GM12891 (cell line): ENCODE measurements at regions not wholly inside any gene's neighbourhood (a gene's known extent, or its start where the extent isn't known, plus 50 kb on each side); places are given as distances from the start of the nearest gene placed in this dataset.

Experiments used
- DNase-seq: peaks from one replicate; pipeline ENCODE4 v3.0.0; 2011; ENCODE audit warnings: low spot score; ENCODE audit not compliant: insufficient read length
- FAIRE-seq: peaks from 2 replicates; lab custom pipeline; 2011; peaks lifted over from hg19 to GRCh38; lab: Jason Lieb, UNC
- PAX5 ChIP-seq: IDR thresholded peaks from 2 replicates; pipeline ENCODE4 v1.6.1; 2011; ENCODE audit warnings: low read length, moderate library complexity, mild to moderate bottlenecking; ENCODE audit not compliant: insufficient read depth, severe bottlenecking
- POLR2A ChIP-seq: IDR thresholded peaks from 2 replicates; pipeline ENCODE4 v1.6.1; 2011; ENCODE audit warnings: low read depth, low read length, control low read depth
- POLR2AphosphoS5 ChIP-seq: IDR thresholded peaks from 2 replicates; pipeline ENCODE4 v1.6.1; 2011; ENCODE audit warnings: low read depth, low read length, control low read depth
- POU2F2 ChIP-seq: IDR thresholded peaks from 2 replicates; pipeline ENCODE4 v1.6.1; 2011; ENCODE audit warnings: low read depth, mild to moderate bottlenecking, control low read depth, low read length, moderate library complexity
- SPI1 ChIP-seq: IDR thresholded peaks from 2 replicates; pipeline ENCODE4 v1.6.1; 2011; ENCODE audit warnings: low read depth, low read length, control low read depth
- TAF1 ChIP-seq: IDR thresholded peaks from 2 replicates; pipeline ENCODE4 v1.6.1; 2011; ENCODE audit warnings: low read depth, low read length, control low read depth

GRCh38 chr2:191738003-191738402, 60.1 kb downstream of the NABP1 start:
- FAIRE-seq = no peak
- DNase-seq = no peak
- TF ChIP-seq POLR2AphosphoS5 (no peak), SPI1 (no peak), PAX5 (no peak), POU2F2 (no peak), TAF1 (no peak), POLR2A (no peak)

- TF ChIP-seq POLR2A (no peak), TAF1 (no peak), PAX5 (no peak), POU2F2 (no peak)
- FAIRE-seq (no peak), DNase-seq (no peak)
Observed at GRCh38 chr2:191738667-191739066, 60.7 kb downstream of the NABP1 start.

DNA sequence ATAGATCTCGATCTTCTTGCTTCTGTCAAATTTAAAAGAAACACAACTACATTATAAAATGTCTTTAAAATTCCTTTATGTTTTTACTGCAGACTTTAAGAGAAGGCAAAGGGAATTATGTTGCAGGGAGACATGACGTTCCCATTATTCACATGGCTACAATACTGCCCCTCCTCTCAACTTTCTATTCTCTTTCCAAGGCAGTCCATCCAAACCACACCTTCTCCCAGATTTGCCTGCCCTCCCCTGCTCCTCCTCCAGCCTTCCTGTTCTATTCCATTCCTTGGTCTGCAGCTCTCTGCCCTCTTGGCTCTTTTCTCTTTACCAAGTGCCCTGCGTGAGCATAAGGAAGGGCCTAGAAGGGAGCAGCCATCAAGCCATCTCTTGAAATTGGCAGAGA, 61.3 kb downstream of the NABP1 start:
- no peak for FAIRE-seq

GRCh38 chr2:191740016-191740419, 62.1 kb downstream of the NABP1 start:
- FAIRE-seq = peak; percentile 87
- no peak for TF ChIP-seq PAX5
- no peak for TF ChIP-seq POLR2A
- TF ChIP-seq SPI1 = peak; percentile 46
- DNase-seq = no peak

More for the DNA sequence above, 61.3 kb downstream of the NABP1 start:
- no peak for DNase-seq
- TF ChIP-seq POLR2A (no peak), POU2F2 (no peak), SPI1 (no peak), TAF1 (no peak), POLR2AphosphoS5 (no peak), PAX5 (no peak)

- no peak for TF ChIP-seq SPI1
- TF ChIP-seq POLR2AphosphoS5 = no peak
- TF ChIP-seq POU2F2 = no peak
- TF ChIP-seq TAF1 = no peak
- no peak for TF ChIP-seq POLR2A
- no peak for TF ChIP-seq PAX5
- no peak for FAIRE-seq
Observed at GRCh38 chr2:191740759-191741158, 62.8 kb downstream of the NABP1 start.

GRCh38 chr2:191746346-191747169, 68.6 kb downstream of the NABP1 start:
- TF ChIP-seq SPI1 (no peak), POU2F2 (no peak), PAX5 (no peak), POLR2A (no peak), POLR2AphosphoS5 (no peak), TAF1 (no peak)
- DNase-seq (no peak), FAIRE-seq (peak; percentile 45)

More at GRCh38 chr2:191740759-191741158, 62.8 kb downstream of the NABP1 start:
- no peak for DNase-seq

GRCh38 chr2:191747170-191747530, 69.2 kb downstream of the NABP1 start:
- TF ChIP-seq POLR2A = no peak
- no peak for TF ChIP-seq PAX5
- no peak for TF ChIP-seq POU2F2
- TF ChIP-seq POLR2AphosphoS5 = no peak
- no peak for TF ChIP-seq TAF1
- no peak for TF ChIP-seq SPI1
- FAIRE-seq (no peak), DNase-seq (no peak)

DNA sequence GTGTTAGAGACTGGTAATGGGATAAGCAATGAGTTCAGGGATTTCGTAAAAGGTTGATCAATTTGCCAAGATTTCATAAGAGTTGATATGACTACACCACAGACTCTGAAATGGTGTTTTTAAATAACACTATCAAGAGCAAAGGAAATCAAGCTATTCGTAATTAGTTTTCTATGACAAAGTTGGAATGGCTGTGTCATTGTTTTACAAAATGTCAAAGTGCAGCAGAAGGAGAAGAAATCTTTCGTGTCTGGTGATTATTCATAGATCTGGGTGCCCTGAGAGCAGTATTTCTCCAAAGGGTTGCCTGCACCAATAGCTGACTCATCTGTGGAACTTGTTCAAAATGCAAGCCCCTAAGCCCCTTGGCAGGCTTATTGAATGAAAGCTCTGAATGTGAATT, 70.1 kb downstream of the NABP1 start:
- TF ChIP-seq TAF1 (no peak), POU2F2 (no peak), PAX5 (no peak), SPI1 (no peak), POLR2AphosphoS5 (no peak), POLR2A (no peak)
- no peak for DNase-seq
- peak; percentile 31 for FAIRE-seq

DNA sequence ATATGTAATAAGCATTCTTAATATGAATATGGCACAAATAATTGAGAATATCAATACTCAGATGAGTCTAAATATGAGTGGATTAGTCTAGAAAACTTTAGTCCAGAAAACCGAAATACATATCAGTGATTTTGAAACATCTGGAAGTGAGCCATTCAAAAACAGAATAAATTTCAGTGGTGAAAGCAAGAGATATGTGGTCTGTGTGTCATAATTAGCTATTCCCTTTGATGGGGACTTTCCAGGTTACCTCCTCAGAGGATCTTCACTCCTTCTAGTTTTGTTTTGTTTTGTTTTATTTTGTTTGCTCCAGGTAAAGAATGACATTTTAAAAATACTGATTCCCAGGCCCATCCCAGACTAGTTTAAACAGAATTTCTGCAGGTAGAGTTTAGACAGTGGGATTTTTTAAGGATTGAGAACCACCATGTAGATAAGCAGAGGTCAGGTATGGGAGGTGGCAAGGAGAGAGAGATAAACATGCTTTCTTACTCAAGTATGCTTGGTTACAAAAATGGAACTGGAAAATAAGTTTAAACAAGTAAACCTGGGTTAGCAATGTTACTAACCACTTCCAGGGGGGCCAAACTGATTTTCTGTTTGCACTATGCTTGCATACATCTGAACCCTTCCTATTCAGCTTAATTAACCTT, 70.7 kb downstream of the NABP1 start:
- no peak for DNase-seq
- peak; percentile 48 for FAIRE-seq
- TF ChIP-seq PAX5 (no peak), TAF1 (no peak), POU2F2 (no peak)

GRCh38 chr2:191749181-191749540, 71.2 kb downstream of the NABP1 start:
- DNase-seq (no peak), FAIRE-seq (peak; percentile 68)
- TF ChIP-seq POLR2A = no peak
- no peak for TF ChIP-seq SPI1
- TF ChIP-seq PAX5 = no peak
- no peak for TF ChIP-seq TAF1
- no peak for TF ChIP-seq POLR2AphosphoS5
